HCT116 (cell line): ENCODE measurements at regions not wholly inside any gene's neighbourhood (a gene's known extent, or its start where the extent isn't known, plus 50 kb on each side); places are given as distances from the start of the nearest gene placed in this dataset.

Source experiments
- ATAC-seq: fragments of 200-7000 bp; cut with Tn5 transposase; 2 replicates; pipeline ENCODE4 v1.9.1; 2020; ENCODE audit warnings: mild to moderate bottlenecking, moderate library complexity
- BruUV-seq: library from RNA; stranded (reverse); fragments of 400-500 nt; replicated peaks from 2 replicates; lab custom pipeline; 2021; lab: Mats Ljungman, UMichigan
- CTCF ChIA-PET: fragments of 300-600 bp; sonication (Branson Sonifier 250); formaldehyde crosslinking; loops from one replicate; lab custom pipeline; 2021; ENCODE audit warnings: antibody characterized with exemption; lab: Charles Lee
- POLR2A ChIA-PET: fragments of 300-600, 350-600 bp; sonication (Branson Sonifier 250); formaldehyde crosslinking; loops from one replicate; lab custom pipeline; 2021; ENCODE audit warnings: antibody characterized with exemption; lab: Charles Lee
- RAD21 ChIA-PET, 2 experiments: fragments of 300-600 bp; sonication (Branson Sonifier 250); formaldehyde crosslinking; loops; one replicate each; lab custom pipeline; 2023; ENCODE audit warnings: low total read pairs in 2 of 2; ENCODE audit not compliant: uncharacterized antibody in 2 of 2, unreplicated experiment in 2 of 2, low non-redundant PET in 1 of 2; lab: Charles Lee
- DNase-seq: peaks from one replicate; pipeline ENCODE4 v3.0.0-alpha.2; 2010; ENCODE audit warnings: low read depth, low spot score
- H2AFZ ChIP-seq: fragments of 200-600 bp; shearing (Covaris generic), sonication (generic); 2 replicates; pipeline ENCODE4 v1.6.1; 2017; ENCODE audit warnings: low read depth, mixed run types, mixed read lengths, antibody characterized with exemption, low read length; ENCODE audit not compliant: poor library complexity, severe bottlenecking
- H3K27ac ChIP-seq: 2 replicates; pipeline ENCODE4 v1.5.1; 2012; ENCODE audit warnings: low read depth, low read length
- H3K27me3 ChIP-seq: fragments of 200-600 bp; sonication (generic); 2 replicates; pipeline ENCODE4 v1.6.1; 2016; ENCODE audit warnings: mixed run types, low read length, mixed read lengths; ENCODE audit not compliant: insufficient read depth
- H3K36me3 ChIP-seq, 2 experiments: fragments of 200-500 bp in 1 of 2; fragments of 200-600 bp in 1 of 2; sonication (Bioruptor generic) in 1 of 2; sonication (generic) in 1 of 2; 2 replicates each; pipeline versions ENCODE4 v1.5.1 to v1.6.1; 2014 to 2016; ENCODE audit warnings: low read length in 2 of 2, inconsistent platforms in 1 of 2, mixed read lengths in 1 of 2, mixed run types in 1 of 2; ENCODE audit not compliant: insufficient read depth in 2 of 2, control insufficient read depth in 1 of 2
- H3K4me1 ChIP-seq, 2 experiments: fragments of 200-600 bp in 1 of 2; sonication (generic) in 1 of 2; 2 replicates each; pipeline versions ENCODE4 v1.5.1 to v1.6.1; 2012 to 2017; ENCODE audit warnings: low read length in 2 of 2, inconsistent platforms in 1 of 2, mild to moderate bottlenecking in 1 of 2, mixed read lengths in 1 of 2, mixed run types in 1 of 2, moderate library complexity in 1 of 2; ENCODE audit not compliant: insufficient read depth in 2 of 2, control insufficient read depth in 1 of 2
- H3K4me2 ChIP-seq: fragments of 200-600 bp; sonication (generic); 2 replicates; pipeline ENCODE4 v1.6.1; 2017; ENCODE audit warnings: mixed run types, low read length, mixed read lengths
- H3K4me3 ChIP-seq, 2 experiments: fragments of 200-600 bp in 1 of 2; sonication (generic) in 1 of 2; replicated peaks in 1 of 2; 2 replicates each; pipeline ENCODE4 v1.5.1; 2011 to 2016; ENCODE audit warnings: low read length in 2 of 2, control low read depth in 1 of 2, low read depth in 1 of 2, mild to moderate bottlenecking in 1 of 2, mixed read lengths in 1 of 2, mixed run types in 1 of 2
- H3K79me2 ChIP-seq: fragments of 200-600 bp; sonication (generic); 2 replicates; pipeline ENCODE4 v1.6.1; 2017; ENCODE audit warnings: mild to moderate bottlenecking, mixed run types, low read length, moderate library complexity, mixed read lengths; ENCODE audit not compliant: insufficient read depth
- H3K9ac ChIP-seq: fragments of 200-600 bp; sonication (generic); 2 replicates; pipeline ENCODE4 v1.6.1; 2016; ENCODE audit warnings: low read length, mixed read lengths
- H3K9me2 ChIP-seq: fragments of 200-600 bp; sonication (generic), shearing (Covaris generic); 2 replicates; pipeline ENCODE4 v1.6.1; 2017; ENCODE audit warnings: mixed run types, mild to moderate bottlenecking, moderate library complexity; ENCODE audit not compliant: insufficient read depth
- H3K9me3 ChIP-seq, 2 experiments: fragments of 200-500 bp in 1 of 2; fragments of 200-600 bp in 1 of 2; sonication (Bioruptor generic) in 1 of 2; sonication (generic) in 1 of 2; 2 replicates each; pipeline ENCODE4 v1.6.1; 2014 to 2017; ENCODE audit warnings: low read length in 2 of 2, mixed read lengths in 2 of 2, inconsistent platforms in 1 of 2, low read depth in 1 of 2, mild to moderate bottlenecking in 1 of 2, mixed run types in 1 of 2, moderate library complexity in 1 of 2; ENCODE audit not compliant: control insufficient read depth in 1 of 2, insufficient read depth in 1 of 2
- H4K20me1 ChIP-seq: fragments of 200-600 bp; sonication (generic), shearing (Covaris generic); 2 replicates; pipeline ENCODE4 v1.6.1; 2017; ENCODE audit warnings: mixed run types, mild to moderate bottlenecking, moderate library complexity; ENCODE audit not compliant: insufficient read depth
- CBX3 ChIP-seq: IDR thresholded peaks from 2 replicates; pipeline ENCODE4 v1.6.1; 2012; ENCODE audit warnings: low read depth
- CTCF ChIP-seq, 3 experiments: fragments of 200-600 bp in 1 of 3; sonication (generic) in 1 of 3; IDR thresholded peaks in 2 of 3; conservative IDR thresholded peaks in 1 of 3; 2 replicates each; pipeline ENCODE4 v1.5.1; 2012 to 2017; ENCODE audit warnings: low read depth in 2 of 3, low read length in 2 of 3, antibody characterized with exemption in 1 of 3, borderline replicate concordance in 1 of 3, control low read depth in 1 of 3, mild to moderate bottlenecking in 1 of 3, mixed read lengths in 1 of 3, mixed run types in 1 of 3, moderate library complexity in 1 of 3; ENCODE audit not compliant: insufficient read depth in 1 of 3
- EGR1 ChIP-seq: IDR thresholded peaks from 2 replicates; pipeline ENCODE4 v1.6.1; 2012; ENCODE audit warnings: low read depth
- JUND ChIP-seq: IDR thresholded peaks from 2 replicates; pipeline ENCODE4 v1.6.1; 2012
- POLR2A ChIP-seq: IDR thresholded peaks from 2 replicates; pipeline ENCODE4 v1.7.0; 2011; ENCODE audit warnings: borderline replicate concordance; ENCODE audit not compliant: insufficient read depth, insufficient read length; ENCODE audit errors: extremely low read depth
- POLR2AphosphoS5 ChIP-seq: IDR thresholded peaks from 2 replicates; pipeline ENCODE4 v1.6.1; 2011; ENCODE audit warnings: mild to moderate bottlenecking, low read depth, low read length, moderate library complexity
- RAD21 ChIP-seq: IDR thresholded peaks from 2 replicates; pipeline ENCODE4 v1.6.1; 2012; ENCODE audit warnings: low read depth, mild to moderate bottlenecking
- SIN3A ChIP-seq: IDR thresholded peaks from 2 replicates; pipeline ENCODE4 v1.6.1; 2012; ENCODE audit warnings: low read depth
- SP1 ChIP-seq: IDR thresholded peaks from 2 replicates; pipeline ENCODE4 v1.6.1; 2012; ENCODE audit warnings: low read depth
- SRF ChIP-seq: IDR thresholded peaks from 2 replicates; pipeline ENCODE4 v1.6.1; 2012; ENCODE audit warnings: low read depth
- TCF7L2 ChIP-seq: IDR thresholded peaks from 2 replicates; pipeline ENCODE4 v1.7.0; 2011; ENCODE audit warnings: borderline replicate concordance, inconsistent platforms; ENCODE audit not compliant: insufficient read depth, insufficient read length; ENCODE audit errors: extremely low read depth
- YY1 ChIP-seq: IDR thresholded peaks from 2 replicates; pipeline ENCODE4 v1.6.1; 2011; ENCODE audit warnings: low read length, low read depth, moderate library complexity, mild to moderate bottlenecking; ENCODE audit not compliant: insufficient replicate concordance; ENCODE audit errors: extremely low read depth
- ZNF274 ChIP-seq: fragments of 200-500 bp; sonication (Bioruptor generic); IDR thresholded peaks from 2 replicates; pipeline ENCODE4 v1.6.1; 2014; ENCODE audit warnings: mild to moderate bottlenecking, low read depth, low read length, inconsistent platforms
- intact Hi-C: fragments of 100-400 bp; cut with micrococcal nuclease; formaldehyde crosslinking; loops from 2 replicates; pipeline ENCODE4 v1.10.0; 2022
- TF ChIP-seq, protein P1 (sequence below): IDR thresholded peaks from 2 replicates; pipeline ENCODE4 v1.6.1; 2011; ENCODE audit warnings: mild to moderate bottlenecking, low read length, moderate library complexity; ENCODE audit not compliant: insufficient replicate concordance; ENCODE audit errors: extremely low read depth

GRCh38 chr20:22465622-22466446 is 118.5 kb downstream of the FOXA2 start:
- RAD21 ChIA-PET, result interaction anchor here in 1 of 2 experiments (0.6 kb wide), 1 partner anchor 16 kb away, joined by 4 read pairs; no protein-coding TSS in a partner anchor

More at GRCh38 chr20:22465622-22466446, 118.5 kb downstream of the FOXA2 start:
- Histone ChIP-seq H2AFZ (no peak overlapping the region), H3K27me3 (no peaks in the 10 kb centered on the region; the same call in 1 of the 2 replicates), H3K4me1 (no peaks in the 10 kb centered on the region), H3K9ac (no peak overlapping the region), H3K79me2 (no peaks in the 10 kb centered on the region; the same call in 1 of the 2 replicates), H3K27ac (no peak overlapping the region), H3K9me3 (no peaks in the 10 kb centered on the region), H4K20me1 (no peaks in the 10 kb centered on the region), H3K4me3 (no peak overlapping the region), H3K9me2 (no peaks in the 10 kb centered on the region), H3K4me2 (no peak overlapping the region), H3K36me3 (no peaks in the 10 kb centered on the region)
- ATAC-seq (no peak), DNase-seq (no peak)
- ChIA-PET POLR2A (no interaction called here), CTCF (interaction anchor here (2.7 kb wide), 1 partner anchor 13 kb away, joined by 9 read pairs; no protein-coding TSS in a partner anchor)
- BruUV-seq, result no TSS peak
- TF ChIP-seq SP1, result no peak
- TF ChIP-seq CTCF (IDR thresholded peaks at IDR 0.05 in 2 of 3, conservative IDR thresholded peaks at IDR 0.05 in 1 of 3; ENCODE audit: borderline replicate concordance in 1 of 3, insufficient read depth in 1 of 3, low read depth in 2 of 3, low read length in 2 of 3), result no peak
- no peak for TF ChIP-seq CBX3
- TF ChIP-seq JUND, result no peak
- TF ChIP-seq SRF, result no peak
- no peak for TF ChIP-seq YY1
- TF ChIP-seq, protein P1, sequence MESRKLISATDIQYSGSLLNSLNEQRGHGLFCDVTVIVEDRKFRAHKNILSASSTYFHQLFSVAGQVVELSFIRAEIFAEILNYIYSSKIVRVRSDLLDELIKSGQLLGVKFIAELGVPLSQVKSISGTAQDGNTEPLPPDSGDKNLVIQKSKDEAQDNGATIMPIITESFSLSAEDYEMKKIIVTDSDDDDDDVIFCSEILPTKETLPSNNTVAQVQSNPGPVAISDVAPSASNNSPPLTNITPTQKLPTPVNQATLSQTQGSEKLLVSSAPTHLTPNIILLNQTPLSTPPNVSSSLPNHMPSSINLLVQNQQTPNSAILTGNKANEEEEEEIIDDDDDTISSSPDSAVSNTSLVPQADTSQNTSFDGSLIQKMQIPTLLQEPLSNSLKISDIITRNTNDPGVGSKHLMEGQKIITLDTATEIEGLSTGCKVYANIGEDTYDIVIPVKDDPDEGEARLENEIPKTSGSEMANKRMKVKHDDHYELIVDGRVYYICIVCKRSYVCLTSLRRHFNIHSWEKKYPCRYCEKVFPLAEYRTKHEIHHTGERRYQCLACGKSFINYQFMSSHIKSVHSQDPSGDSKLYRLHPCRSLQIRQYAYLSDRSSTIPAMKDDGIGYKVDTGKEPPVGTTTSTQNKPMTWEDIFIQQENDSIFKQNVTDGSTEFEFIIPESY, result no peak
- no peak for TF ChIP-seq ZNF274
- TF ChIP-seq POLR2A, result no peak
- no peak for TF ChIP-seq TCF7L2
- TF ChIP-seq RAD21, result no peak
- TF ChIP-seq EGR1, result no peak
- TF ChIP-seq POLR2AphosphoS5, result no peak
- TF ChIP-seq SIN3A, result no peak
- intact Hi-C loops, result no loop called here
